ENCODE measurements at regions not wholly inside any gene's neighbourhood (a gene's known extent, or its start where the extent isn't known, plus 50 kb on each side); places are given as distances from the start of the nearest gene placed in this dataset.
"Not testable (repeated sequence)": the region's sequence is repeated elsewhere in the genome, so short reads cannot be mapped to it uniquely, and the experiment has no call there.

GRCh38 chr1:166305371-166305770 lies 138.6 kb upstream of the FAM78B start:
- WGBS, 2 donors, result 64 to 83% methylated on average over 2 of the region's 2 CpGs
- Histone ChIP-seq H3K4me1 (no peaks in the 10 kb centered on the region), H3K27ac (no peak overlapping the region), H3K4me3 (no peak overlapping the region), H3K9me3 (no peaks in the 10 kb centered on the region), H3K36me3 (no peaks in the 10 kb centered on the region), H3K27me3 (no peaks in the 10 kb centered on the region)
- DNase-seq, result no peak
- no peak for ATAC-seq (ENCODE audit: low FRiP score in 2 of 2)
- TF ChIP-seq EP300 (IDR thresholded peaks at IDR 0.05), result no peak
- TF ChIP-seq POLR2AphosphoS5 (IDR thresholded peaks at IDR 0.05), result no peak
- no peak for TF ChIP-seq POLR2A (IDR thresholded peaks at IDR 0.05)
- TF ChIP-seq CTCF (IDR thresholded peaks at IDR 0.05), result no peak

- ATAC-seq (ENCODE audit: low FRiP score in 2 of 2), result no peak
Measured at GRCh38 chr1:166307261-166308188, 140.7 kb upstream of the FAM78B start.

GRCh38 chr1:166316306-166316705 lies 149.5 kb upstream of the FAM78B start:
- H3K36me3 ChIP-seq; H3K4me1 ChIP-seq; H3K27me3 ChIP-seq; H3K4me3 ChIP-seq; DNase-seq; H3K27ac ChIP-seq; ATAC-seq (ENCODE audit: low FRiP score in 2 of 2); H3K9me3 ChIP-seq: not testable (repeated sequence)
- 60 to 77% methylated on average over 2 to 5 of the region's 5 CpGs for WGBS, 2 donors

More at GRCh38 chr1:166307261-166308188, 140.7 kb upstream of the FAM78B start:
- H3K27me3 ChIP-seq, result no peaks in the 10 kb centered on the region
- TF ChIP-seq EP300 (IDR thresholded peaks at IDR 0.05) (no peak), POLR2A (IDR thresholded peaks at IDR 0.05) (no peak), CTCF (IDR thresholded peaks at IDR 0.05) (no peak), POLR2AphosphoS5 (IDR thresholded peaks at IDR 0.05) (no peak)
- no peak overlapping the region for H3K4me3 ChIP-seq
- H3K9me3 ChIP-seq, result no peaks in the 10 kb centered on the region
- H3K27ac ChIP-seq, result no peak overlapping the region
- no peaks in the 10 kb centered on the region for H3K36me3 ChIP-seq
- no peaks in the 10 kb centered on the region for H3K4me1 ChIP-seq
- WGBS, 2 donors, result 48 to 55% methylated on average over 8 to 9 of the region's 9 CpGs
- DNase-seq, result no peak

- no peaks in the 10 kb centered on the region for H3K9me3 ChIP-seq
- 78 to 86% methylated on average over 3 of the region's 3 CpGs for WGBS, 2 donors
- no peak overlapping the region for H3K4me3 ChIP-seq
- DNase-seq (no peak), ATAC-seq (ENCODE audit: low FRiP score in 2 of 2) (no peak)
- TF ChIP-seq POLR2A (IDR thresholded peaks at IDR 0.05) (no peak), POLR2AphosphoS5 (IDR thresholded peaks at IDR 0.05) (no peak), CTCF (IDR thresholded peaks at IDR 0.05) (no peak), EP300 (IDR thresholded peaks at IDR 0.05) (no peak)
- H3K27ac ChIP-seq, result no peak overlapping the region
- H3K4me1 ChIP-seq, result no peaks in the 10 kb centered on the region
- no peaks in the 10 kb centered on the region for H3K36me3 ChIP-seq
- H3K27me3 ChIP-seq, result no peaks in the 10 kb centered on the region
Measured at GRCh38 chr1:166322470-166322869, 155.7 kb upstream of the FAM78B start.

GRCh38 chr1:166327886-166328285 lies 161.1 kb upstream of the FAM78B start:
- TF ChIP-seq POLR2AphosphoS5 (IDR thresholded peaks at IDR 0.05), result no peak
- TF ChIP-seq EP300 (IDR thresholded peaks at IDR 0.05), result no peak
- no peak for TF ChIP-seq CTCF (IDR thresholded peaks at IDR 0.05)
- no peak for TF ChIP-seq POLR2A (IDR thresholded peaks at IDR 0.05)
- H3K4me1 ChIP-seq, result no peaks in the 10 kb centered on the region
- WGBS, 2 donors, result 47 to 76% methylated on average over 3 to 5 of the region's 5 CpGs
- no peaks in the 10 kb centered on the region for H3K36me3 ChIP-seq
- H3K4me3 ChIP-seq, result no peak overlapping the region
- no peaks in the 10 kb centered on the region for H3K9me3 ChIP-seq
- ATAC-seq (ENCODE audit: low FRiP score in 2 of 2) (no peak), DNase-seq (no peak)
- no peaks in the 10 kb centered on the region for H3K27me3 ChIP-seq
- no peak overlapping the region for H3K27ac ChIP-seq
